Frontal cortex (tissue), 3 donors: ENCODE measurements at regions not wholly inside any gene's neighbourhood (a gene's known extent, or its start where the extent isn't known, plus 50 kb on each side); places are given as distances from the start of the nearest gene placed in this dataset.

Experiments
- DNase-seq, 2 donors: peaks; one replicate each; pipeline ENCODE4 v3.0.0; 2012; ENCODE audit warnings: low spot score in 2 of 2
- FAIRE-seq: peaks from 2 replicates; lab custom pipeline; 2012; peaks lifted over from hg19 to GRCh38; lab: Jason Lieb, UNC
- donor health status: control.
- donor health status: control.
- donor health status: control.

DNA sequence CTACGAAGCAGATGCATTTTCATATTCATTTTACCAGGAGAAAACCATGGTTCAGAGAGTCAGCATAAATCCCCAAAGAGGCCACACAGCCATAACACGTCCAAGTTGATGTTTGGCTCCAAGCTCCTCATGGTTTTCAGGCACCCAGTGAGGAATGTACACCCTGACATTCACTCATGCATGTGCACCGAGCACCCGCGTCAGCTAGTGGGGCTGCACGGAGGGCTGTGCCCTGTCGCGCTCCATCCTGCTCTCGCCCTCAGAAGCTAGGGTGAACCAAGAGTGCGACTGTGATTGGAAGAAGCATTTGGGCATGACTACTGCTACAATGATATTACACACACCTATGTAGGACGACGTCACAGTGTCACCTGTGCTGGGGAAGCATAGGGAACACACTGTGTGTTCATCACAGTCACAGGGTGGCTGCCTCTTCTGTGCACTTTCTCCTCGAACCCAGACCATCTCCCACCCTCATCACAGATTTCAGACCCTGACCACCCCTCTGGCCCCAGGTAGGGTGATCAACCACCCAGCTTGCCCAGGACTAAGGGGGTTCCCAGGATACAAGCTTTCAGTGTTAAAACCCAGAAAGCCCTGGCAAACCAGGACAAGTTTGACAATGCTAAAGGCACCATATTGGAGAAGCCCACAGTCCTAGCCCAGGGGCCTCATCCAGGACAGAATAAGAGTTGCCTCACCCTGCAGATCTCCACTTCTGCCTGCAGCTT, 148.6 kb upstream of the ZNF507 start:
- DNase-seq (no peak), FAIRE-seq (no peak)

DNA sequence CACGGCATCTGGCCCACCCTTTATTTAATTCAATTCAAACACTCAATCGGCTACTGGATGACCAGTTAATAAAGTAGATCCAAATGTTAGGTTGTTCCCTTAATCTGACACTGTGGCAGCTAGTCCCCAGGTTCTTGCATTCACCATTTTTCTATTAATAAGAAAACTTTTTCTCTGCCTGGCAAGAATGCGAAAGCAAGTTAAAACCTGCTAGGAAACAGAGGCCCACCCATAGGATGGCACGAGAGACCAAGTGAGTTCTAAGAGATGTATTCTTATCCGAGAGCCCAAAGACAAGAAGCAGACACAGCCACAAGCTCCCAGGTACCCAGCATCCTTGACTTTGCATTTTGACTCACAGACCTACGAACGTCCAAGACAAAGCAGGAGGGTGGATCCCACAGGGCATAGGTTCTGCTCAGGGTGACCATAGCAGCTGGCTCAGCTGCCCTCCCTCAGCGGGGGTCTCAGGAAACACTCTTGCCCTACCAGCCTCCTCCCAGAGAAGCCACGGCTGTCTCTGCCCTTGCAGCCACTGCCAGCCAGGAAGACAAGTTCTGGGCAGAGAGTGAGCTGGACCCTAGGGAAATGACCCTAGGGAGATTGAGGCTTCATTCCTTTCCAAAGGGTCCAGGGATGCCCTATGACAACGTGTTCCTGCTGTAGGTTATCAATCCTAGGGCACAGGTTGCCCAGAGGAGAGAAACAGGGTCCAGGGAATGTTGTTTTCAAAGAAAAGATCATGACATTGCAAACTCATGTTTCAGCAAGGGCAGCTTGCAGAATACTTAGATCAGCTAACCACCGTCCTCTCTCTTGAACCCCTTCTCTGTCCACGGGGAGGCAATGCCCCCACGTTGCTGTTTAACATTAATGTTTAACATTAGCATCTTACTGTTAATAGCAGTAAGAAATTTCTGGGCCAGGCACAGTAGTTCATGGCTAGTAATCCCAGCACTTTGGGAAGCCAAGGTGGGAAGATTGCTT, 147.2 kb upstream of the ZNF507 start:
- FAIRE-seq (no peak), DNase-seq (no peak)

- DNase-seq (no peak), FAIRE-seq (no peak)
Measured at GRCh38 chr19:32199501-32200040, 145.8 kb upstream of the ZNF507 start.

GRCh38 chr19:32200312-32201038, 144.9 kb upstream of the ZNF507 start:
- no peak for FAIRE-seq
- DNase-seq, result no peak

DNA sequence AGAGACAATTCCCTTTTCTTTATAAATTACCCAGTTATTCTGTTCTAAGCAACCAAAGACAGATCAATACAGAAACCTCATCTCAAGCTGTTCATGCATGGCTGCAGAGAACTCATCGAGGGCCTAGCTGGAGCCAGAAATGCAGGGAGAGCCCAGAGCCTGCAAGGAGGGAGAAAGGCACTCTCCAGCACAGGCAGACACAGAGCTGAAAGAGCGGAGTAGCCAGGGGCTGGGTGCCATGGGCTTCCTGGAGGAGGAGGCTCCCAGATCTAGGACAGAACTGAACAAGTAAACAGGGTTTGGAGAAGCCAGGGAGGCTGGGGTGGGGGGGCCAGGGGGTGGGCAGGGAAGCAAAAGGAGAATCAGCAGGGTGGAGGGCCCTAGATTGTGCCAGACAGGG, 144.2 kb upstream of the ZNF507 start:
- no peak for FAIRE-seq
- DNase-seq, result no peak

DNA sequence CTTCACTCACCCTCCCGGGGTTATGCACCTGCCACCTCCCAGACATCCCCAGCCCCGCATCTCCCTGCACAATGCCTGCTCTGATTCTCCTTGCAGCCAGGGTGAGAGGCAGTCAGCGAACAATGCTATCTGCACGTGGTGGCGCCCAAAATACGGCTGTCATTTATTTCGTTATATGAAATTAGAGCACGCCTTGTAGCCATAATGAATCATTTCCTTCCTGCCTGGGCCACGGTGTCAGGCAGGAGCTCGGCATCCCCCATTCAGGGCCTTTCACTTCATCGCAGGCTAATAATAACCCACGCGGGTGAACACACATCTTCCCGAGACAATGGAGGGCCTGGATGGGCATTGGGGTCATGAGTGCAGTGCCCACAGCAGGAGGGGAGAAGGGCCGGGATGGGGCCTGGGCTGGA, 143.8 kb upstream of the ZNF507 start:
- DNase-seq, result no peak

GRCh38 chr19:32202244-32202643, 143.2 kb upstream of the ZNF507 start:
- FAIRE-seq (no peak), DNase-seq (no peak)

More for the DNA sequence above, 143.8 kb upstream of the ZNF507 start:
- FAIRE-seq, result no peak

- DNase-seq (no peak), FAIRE-seq (no peak)
Measured at GRCh38 chr19:32203161-32203560, 142.2 kb upstream of the ZNF507 start.

DNA sequence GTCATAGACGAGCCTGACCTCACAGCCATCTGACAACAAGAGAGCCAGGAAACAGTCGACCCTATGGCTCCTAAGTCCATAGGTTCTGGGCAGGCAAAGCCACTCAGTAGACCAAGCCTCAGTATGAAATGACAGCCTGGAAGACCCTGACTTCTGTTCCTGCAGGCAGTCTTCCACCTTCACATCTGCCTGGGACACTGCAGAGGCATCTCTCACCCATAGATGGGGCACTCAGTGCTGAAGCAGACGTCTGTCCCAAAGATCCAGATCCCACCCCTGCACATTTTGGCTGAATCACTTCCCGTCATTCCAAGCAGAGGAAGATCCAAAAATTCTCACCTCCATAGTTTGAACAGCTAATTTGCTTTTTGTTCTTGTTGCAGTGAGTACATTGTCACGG, 139.3 kb upstream of the ZNF507 start:
- FAIRE-seq (no peak), DNase-seq (no peak)

DNA sequence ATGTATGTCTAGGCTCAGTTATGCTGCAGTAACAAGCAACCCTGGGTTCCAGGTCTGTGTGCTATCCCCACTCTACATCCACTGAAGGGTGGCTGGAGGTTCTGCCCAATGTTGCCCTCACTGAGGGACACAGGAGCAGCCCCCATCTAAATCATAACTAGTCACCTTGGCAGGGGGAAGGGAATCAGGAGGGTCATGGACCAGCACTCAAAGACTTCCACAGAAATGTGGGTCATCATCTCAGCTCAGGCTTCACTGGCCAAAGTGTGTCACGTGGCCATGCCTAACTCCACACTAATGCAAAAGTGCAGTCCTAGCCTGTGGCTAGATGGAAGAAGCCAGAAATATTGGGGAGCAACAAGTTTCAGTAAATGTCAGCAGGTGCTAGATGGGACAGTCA, 137.3 kb upstream of the ZNF507 start:
- FAIRE-seq, result no peak
- DNase-seq, result no peak

GRCh38 chr19:32219392-32219791, 126.0 kb upstream of the ZNF507 start:
- no peak for DNase-seq
- no peak for FAIRE-seq

DNA sequence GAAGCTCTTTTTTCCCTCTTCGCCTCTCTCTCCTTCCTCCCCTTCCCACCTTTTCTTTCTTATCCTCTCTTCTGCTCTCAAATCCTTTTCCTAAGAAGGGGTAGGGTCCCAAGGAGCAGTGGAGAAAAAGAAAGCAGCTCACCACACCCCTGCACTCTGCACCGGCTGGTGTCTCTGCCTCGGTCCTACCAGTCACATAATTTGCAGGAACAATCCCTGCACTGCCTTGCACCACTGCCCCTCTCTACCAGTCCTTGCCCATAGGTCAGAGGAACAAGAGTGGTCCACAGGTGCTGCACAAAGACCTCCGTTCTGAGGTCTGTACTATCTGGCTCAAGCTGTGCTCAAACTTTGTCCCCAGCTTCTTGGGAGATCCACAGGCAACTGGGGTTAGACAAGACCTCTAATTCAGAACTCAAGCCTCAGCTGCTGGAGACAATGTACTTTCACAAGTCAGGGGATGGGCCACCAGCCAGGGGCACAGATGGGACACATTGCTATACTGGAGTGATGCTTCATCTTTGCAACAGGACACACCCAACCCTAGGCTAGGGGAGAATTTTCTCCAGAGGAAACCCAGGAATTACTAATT, 125.4 kb upstream of the ZNF507 start:
- FAIRE-seq, result no peak
- DNase-seq, result no peak

DNA sequence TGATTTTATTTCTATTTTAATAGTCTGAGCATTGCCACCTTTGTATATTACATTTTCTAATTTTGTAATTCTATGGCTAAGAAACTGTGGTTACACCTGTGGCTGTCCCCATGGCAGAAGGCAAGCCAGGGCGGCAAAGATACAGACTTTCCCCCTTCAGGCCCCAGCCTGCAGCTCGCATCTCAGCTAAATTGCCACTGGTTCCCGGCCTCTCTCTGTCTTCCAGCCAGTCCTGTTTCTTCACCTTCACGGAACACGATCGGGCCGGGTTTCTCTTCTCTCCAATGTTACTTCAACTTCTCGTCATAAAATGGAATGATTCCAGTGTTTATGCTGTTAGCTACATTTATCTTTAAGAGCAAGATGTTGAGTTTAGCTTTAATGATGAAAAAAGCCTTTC, 124.5 kb upstream of the ZNF507 start:
- DNase-seq, result no peak
- FAIRE-seq, result no peak

- no peak for FAIRE-seq
- no peak for DNase-seq
Measured at GRCh38 chr19:32222556-32222955, 122.9 kb upstream of the ZNF507 start.

DNA sequence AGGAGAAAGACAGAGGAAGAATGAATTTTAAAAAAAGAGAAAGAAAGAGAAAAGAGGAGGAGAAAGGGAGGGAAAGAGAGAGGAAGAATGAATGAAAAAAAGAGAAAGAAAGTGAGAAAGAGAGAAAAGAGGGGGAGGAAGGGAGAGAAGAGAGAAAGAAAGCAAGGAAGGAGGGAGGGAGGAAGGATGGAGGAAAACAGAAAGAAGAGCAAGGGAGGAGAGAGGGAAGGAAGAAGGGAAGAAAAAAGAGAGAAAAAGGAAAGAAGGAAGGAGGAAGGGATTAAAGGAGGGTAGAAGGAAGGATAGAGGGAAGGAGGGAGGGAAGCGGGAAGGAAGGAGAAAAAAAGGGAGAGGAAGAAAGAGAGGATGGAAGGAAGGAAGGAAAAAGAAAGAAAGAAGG, 122.3 kb upstream of the ZNF507 start:
- DNase-seq, result no peak

DNA sequence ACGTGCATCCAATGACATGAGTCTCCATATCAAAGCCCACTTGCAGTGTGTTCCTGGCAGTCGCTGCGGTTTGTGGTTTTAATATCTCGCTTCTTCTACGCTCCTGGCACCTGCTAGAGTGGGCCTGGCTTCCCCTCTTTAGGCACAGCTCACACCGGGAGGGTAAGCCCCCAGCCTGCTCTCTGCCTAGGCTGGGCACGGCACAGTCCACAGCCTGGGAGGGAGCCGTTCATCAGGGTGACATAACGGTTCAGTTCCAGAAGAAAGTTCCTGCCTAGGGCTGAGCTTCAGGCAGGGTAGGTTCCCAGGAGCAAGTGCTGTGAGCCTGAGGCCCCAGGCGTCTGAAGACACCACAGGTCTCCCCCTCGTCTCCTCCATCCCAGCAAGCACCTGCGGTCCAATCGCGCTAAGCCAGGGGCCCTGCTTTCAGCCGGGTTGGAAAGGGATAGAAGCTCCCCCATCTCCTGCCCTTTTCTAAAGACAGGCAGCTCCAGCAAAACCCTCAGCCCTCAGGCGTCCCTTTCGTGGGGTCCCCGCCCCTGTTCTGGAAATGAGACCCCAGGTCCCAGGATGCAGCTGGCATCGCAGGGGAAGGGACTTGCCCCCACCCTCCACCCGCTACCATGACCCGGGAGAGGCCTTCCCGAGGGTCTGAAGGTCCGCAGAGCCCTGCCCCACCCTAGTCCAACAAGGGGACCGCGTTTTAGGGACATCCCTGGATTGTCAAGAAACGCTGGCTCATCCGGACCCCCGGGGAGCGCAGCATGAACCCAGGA, 121.6 kb upstream of the ZNF507 start:
- FAIRE-seq, result no peak
- no peak for DNase-seq

More for the DNA sequence above, 122.3 kb upstream of the ZNF507 start:
- FAIRE-seq, result no peak

DNA sequence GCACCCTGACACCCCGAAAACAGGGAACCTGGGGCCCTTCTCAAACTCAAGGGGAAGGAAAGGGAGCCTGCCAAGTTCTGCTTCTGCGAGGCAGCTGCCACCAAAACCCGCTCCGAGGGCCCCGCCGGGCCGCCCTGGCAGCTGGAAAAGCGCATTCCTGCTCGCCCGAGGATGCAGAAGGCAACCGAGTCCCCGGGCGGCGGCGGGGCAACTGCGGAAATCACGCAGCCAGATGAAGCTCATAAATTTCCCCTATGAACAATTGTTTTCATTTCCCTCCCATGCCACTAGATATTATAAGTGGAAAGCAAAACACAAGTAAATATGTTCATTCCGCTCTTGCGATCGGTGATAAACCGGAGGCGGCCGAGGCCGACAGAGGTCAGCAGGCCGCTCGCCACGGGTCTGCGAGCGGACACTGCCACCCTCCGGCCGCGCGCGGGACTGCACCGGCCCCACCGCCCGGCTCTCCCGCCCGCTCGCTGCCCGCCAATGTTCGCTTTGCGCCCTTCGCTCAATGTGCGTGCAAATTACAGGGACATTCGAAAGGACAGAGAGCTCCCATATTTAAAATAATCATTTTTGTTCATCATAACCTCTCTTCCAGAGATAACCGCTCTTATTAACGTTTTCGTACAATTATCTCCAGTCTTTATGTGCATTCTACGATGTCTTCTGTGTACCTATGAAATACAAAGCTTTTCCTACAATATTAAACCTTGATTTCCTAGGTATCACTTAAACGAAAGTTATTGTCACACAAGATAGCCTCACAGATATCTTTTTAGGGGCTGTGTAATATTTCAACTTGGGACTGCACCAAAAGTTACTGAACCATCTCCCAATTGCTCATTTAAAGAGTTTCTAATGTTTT, 120.8 kb upstream of the ZNF507 start:
- FAIRE-seq, result no peak
- DNase-seq, result peak; percentile 71 to 84

GRCh38 chr19:32227561-32228165, 117.7 kb upstream of the ZNF507 start:
- no peak for FAIRE-seq
- no peak for DNase-seq
